Activated naive CD4-positive, alpha-beta T cell treated with anti-CD3 and anti-CD28 coated beads, Interleukin-2, amount 50 U/mL, for 72 hours (primary cell): ENCODE measurements at regions not wholly inside any gene's neighbourhood (a gene's known extent, or its start where the extent isn't known, plus 50 kb on each side); places are given as distances from the start of the nearest gene placed in this dataset.

Experiments used
- ATAC-seq, 2 donors: fragments of 150-1000 bp; cut with Tn5 transposase; 2 replicates each; pipeline ENCODE4 v1.10.0; 2021; ENCODE audit warnings: mild to moderate bottlenecking in 2 of 2, moderate library complexity in 2 of 2
- DNase-seq, 2 donors: peaks; one replicate each; pipeline ENCODE4 v3.0.0; 2021 to 2022; ENCODE audit warnings: low spot score in 2 of 2
- H3K27ac Mint-ChIP-seq, 2 donors: one replicate each; pipeline ENCODE4 v1.8.0; 2022; ENCODE audit warnings: mild to moderate bottlenecking in 2 of 2, mixed read lengths in 2 of 2
- H3K36me3 Mint-ChIP-seq, 2 donors: one replicate each; pipeline ENCODE4 v1.8.0; 2022; ENCODE audit warnings: mixed read lengths in 2 of 2
- H3K9me3 Mint-ChIP-seq, 2 donors: one replicate each; pipeline ENCODE4 v1.8.0; 2022; ENCODE audit warnings: mixed read lengths in 2 of 2

DNA sequence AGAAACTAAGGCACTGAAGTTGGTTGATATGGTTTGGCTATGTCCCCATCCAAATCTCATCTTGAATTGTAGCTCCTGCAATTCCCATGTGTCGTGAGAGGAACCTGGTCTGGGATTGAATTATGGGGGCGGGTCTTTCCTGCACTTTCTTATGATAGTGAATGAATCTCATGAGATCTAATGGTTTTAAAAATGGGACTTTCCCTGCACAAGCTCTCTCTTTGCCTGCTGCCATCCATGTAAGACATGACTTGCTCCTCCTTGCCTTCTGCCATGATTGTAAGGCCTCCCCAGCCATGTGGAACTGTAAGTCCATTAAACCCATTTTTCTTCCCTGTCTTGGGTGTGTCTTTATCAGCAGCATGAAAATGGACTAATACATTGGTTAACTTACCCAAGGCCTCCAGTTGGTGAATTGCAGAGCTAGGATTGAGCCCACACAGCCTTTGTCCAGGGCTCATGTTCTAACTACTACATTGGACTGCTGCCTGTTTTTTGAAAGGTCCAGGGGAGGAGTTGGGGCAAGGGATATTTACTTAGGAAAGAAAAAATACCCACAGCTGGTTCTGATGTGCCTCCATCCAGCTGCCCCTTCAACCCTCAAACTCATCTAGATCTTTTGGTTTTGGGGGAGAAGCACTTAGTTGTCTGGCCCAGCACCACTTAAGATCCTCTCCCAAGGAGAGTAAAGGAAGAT, 107.8 kb upstream of the NAV2 start:
- no peaks in the 10 kb centered on the region for H3K36me3 Mint-ChIP-seq
- DNase-seq (no peak), ATAC-seq (no peak)
- no peak overlapping the region for H3K27ac Mint-ChIP-seq
- peaks cover 7 to 9% of the 10 kb centered on the region in 2 donors for H3K9me3 Mint-ChIP-seq

DNA sequence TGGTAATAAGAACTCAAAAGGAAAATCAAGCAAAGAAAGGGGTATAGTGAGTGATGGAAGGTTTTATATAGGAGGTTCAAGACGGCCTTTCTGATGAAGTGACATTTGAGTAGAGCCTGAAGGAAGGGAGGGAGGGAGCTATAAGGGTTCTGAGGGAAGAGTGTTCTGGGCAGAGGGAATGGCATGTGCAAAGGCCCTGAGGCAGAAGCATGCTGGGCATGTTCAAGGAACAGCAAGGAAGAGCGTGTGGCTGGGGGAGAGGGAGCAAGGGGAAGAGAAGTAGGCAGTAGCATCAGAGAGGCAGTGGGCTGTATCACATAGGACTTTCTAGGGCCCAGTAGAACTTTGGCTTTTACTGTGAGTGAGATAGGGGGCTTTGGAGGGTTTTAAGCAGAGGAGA, 108.9 kb upstream of the NAV2 start:
- H3K36me3 Mint-ChIP-seq: no peaks in the 10 kb centered on the region
- DNase-seq: no peak
- no peak overlapping the region for H3K27ac Mint-ChIP-seq
- peaks cover 7 to 9% of the 10 kb centered on the region in 2 donors for H3K9me3 Mint-ChIP-seq
- no peak for ATAC-seq

DNA sequence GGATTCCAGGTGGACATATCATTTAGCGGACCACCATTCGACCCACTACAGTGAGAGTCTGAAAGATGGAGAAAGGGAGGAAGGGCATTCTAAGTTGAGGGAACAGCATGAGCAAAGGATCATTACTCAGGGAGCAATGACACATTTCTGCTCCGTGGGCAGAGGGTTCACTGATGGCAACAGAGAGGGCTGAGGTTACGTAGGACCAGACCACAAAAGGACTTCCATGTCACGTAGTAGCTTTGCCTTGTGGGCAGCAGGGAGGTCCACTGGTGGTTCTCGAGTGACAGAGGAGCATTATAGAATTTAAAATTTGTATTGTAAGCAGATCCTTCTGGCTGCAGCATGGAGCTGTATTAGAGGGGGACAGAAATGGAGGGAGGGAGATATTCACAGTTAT, 109.7 kb upstream of the NAV2 start:
- no peak for ATAC-seq
- H3K36me3 Mint-ChIP-seq: no peaks in the 10 kb centered on the region
- H3K9me3 Mint-ChIP-seq: peaks cover 7 to 9% of the 10 kb centered on the region in 2 donors
- H3K27ac Mint-ChIP-seq: no peak overlapping the region
- DNase-seq: no peak

DNA sequence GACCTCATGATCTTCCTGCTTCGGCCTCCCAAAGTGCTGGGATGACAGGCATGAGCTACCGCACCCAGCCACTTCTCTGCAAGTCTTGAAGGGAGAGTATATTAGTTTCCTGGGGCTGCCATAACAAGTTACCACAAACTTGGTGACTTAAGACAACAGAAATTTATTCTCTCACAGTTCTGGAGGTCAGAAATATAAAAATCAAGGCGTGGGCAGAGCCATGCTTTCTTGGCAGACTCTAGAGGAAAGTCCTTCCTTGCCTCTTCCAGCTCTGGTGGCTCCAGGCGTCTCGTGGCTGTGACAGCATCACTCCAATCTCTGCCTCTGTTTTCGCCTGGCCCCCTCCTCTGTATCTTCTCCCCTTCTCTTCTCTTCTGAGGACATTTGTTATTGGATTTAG, 110.2 kb upstream of the NAV2 start:
- DNase-seq: no peak
- ATAC-seq: no peak
- no peak overlapping the region for H3K27ac Mint-ChIP-seq
- H3K36me3 Mint-ChIP-seq: no peaks in the 10 kb centered on the region
- H3K9me3 Mint-ChIP-seq: peaks cover 7 to 9% of the 10 kb centered on the region in 2 donors

DNA sequence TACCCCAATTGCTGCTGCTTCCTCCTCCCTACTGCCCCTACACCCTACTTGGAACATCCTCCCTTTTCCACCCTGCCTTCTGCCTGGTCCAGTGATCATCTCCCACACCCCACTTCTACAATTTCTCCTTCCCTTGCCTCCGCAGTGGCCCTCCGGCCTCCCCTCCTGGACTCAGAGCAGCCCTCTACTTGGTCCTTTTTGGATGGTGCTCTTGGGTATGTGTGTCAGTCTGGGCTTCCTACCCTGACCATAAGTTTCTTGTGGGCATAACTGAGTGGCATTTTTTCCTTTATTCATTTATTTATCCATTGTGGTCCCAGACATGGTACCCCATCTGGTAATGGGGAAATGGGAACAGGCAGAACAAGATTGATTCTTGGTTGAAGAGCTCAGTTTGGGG, 111.4 kb upstream of the NAV2 start:
- Mint-ChIP-seq H3K9me3 (peaks cover 7 to 9% of the 10 kb centered on the region in 2 donors), H3K27ac (no peak overlapping the region), H3K36me3 (no peaks in the 10 kb centered on the region)
- ATAC-seq (no peak), DNase-seq (no peak)

DNA sequence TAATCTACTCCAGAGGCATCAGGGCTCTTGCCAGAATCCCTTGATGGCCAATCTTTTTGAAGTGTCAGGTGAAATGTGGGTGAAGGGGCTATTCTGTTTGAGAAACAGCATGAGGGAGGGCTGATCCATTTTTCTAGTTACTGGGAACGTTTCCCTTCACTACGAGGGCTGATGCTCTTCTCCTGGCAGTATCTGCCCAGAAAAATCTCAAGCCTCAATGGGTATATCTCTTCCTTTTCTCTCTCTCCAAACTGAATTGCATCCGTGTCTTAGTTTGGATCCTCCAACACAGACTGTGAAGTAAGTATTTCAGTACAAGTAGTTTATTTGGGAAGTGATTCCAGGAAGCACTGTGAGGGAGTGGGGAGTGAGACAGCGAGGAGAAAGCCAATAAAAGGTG, 113.0 kb upstream of the NAV2 start:
- no peak for DNase-seq
- Mint-ChIP-seq H3K27ac (no peak overlapping the region), H3K36me3 (no peaks in the 10 kb centered on the region), H3K9me3 (peaks cover 7 to 9% of the 10 kb centered on the region in 2 donors)
- ATAC-seq: no peak

DNA sequence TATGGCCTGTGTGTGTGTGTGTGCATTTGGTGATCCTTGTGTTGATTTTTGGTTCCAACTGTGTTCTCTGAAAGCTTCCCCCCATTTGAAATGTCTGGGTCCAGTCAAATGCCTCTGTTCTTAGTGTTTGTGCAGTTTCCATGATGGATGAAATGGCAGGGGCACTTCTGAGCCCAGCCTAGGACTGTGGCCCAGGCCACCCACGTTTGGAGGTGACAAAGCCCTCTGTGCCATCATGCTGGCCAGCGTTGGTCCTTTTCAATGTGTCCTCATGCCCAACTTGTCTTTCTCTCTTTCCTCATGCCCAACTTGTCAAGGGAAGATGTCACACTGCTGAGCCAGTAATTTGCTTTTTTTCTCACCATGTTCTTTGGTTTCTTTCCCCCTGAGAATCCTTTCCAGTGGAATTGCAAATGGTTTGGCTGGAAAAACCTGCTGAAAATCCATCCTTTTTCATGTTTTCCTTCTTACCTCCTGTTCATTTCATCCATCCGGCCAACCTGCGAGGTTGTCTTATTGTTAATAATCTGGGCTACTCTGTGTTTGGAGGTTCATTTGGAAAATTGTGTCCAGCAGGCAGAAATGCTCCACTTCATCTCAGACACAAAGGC, 113.7 kb upstream of the NAV2 start:
- no peak overlapping the region for H3K27ac Mint-ChIP-seq
- DNase-seq (no peak), ATAC-seq (no peak)
- no peaks in the 10 kb centered on the region for H3K36me3 Mint-ChIP-seq
- peaks cover 4 to 5% of the 10 kb centered on the region in 2 donors for H3K9me3 Mint-ChIP-seq

DNA sequence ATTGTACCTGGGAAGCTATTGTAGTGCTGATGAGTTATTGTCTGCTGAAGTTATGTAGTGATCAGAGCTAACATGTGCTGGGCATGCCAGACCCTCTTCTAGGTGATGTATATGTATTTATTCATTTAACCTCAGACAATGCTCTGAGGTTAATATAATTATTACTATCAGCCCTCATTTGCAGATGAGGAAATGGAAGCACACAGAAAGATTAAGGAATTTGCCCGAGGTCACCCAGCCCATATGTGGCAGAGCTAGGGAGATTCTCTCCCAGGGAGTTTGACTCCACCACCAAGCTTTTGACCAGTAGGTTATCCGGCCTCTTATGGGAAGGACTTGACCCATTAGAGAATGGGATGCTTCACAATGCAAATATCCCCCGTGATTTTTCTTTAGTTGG, 114.2 kb upstream of the NAV2 start:
- H3K36me3 Mint-ChIP-seq: no peaks in the 10 kb centered on the region
- ATAC-seq: no peak

DNA sequence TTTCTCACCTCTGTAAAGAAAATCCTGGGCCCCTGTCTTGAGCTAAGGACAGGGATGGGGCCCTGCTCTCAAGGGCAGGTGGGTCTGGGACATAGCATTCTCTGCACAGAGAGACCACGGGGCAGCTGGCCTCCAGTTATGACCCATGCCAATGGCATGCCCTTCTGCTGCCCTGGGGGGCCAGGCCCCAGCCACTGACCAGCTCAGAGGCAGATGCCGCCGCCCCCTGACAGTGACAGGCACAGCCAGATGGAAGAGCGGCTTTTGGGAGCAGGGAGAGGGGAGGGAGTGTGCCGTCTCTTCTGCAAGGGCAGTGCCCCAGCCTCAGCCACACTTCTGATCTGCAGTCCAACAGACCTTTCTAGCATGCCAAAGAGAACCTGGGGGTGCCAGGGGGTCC, 114.8 kb upstream of the NAV2 start:
- H3K27ac Mint-ChIP-seq: no peak overlapping the region
- DNase-seq (no peak), ATAC-seq (no peak)
- no peaks in the 10 kb centered on the region for H3K9me3 Mint-ChIP-seq
- no peaks in the 10 kb centered on the region for H3K36me3 Mint-ChIP-seq

More for the DNA sequence above, 114.2 kb upstream of the NAV2 start:
- Mint-ChIP-seq H3K9me3 (no peaks in the 10 kb centered on the region), H3K27ac (no peak overlapping the region)
- no peak for DNase-seq

DNA sequence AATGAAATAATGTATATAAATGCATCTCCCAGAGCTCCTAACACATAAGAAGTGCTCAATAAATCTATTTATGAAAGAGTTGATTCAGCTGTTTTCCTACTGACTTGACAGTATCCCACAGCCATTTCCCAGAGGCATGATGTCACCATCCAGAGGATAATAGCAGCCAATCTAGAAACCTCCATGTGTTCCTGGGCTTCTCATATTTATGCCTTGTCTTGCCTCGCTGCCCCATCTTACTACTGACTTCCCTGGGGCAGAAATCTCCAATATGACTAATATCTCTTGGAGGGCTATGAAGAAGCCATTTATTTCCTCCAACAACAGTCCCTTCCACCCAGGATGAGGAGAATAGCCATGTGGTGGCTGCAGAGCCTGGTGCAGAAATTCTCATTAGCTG, 115.4 kb upstream of the NAV2 start:
- Mint-ChIP-seq H3K27ac (no peak overlapping the region), H3K9me3 (no peaks in the 10 kb centered on the region), H3K36me3 (no peaks in the 10 kb centered on the region)
- no peak for DNase-seq
- ATAC-seq: no peak

DNA sequence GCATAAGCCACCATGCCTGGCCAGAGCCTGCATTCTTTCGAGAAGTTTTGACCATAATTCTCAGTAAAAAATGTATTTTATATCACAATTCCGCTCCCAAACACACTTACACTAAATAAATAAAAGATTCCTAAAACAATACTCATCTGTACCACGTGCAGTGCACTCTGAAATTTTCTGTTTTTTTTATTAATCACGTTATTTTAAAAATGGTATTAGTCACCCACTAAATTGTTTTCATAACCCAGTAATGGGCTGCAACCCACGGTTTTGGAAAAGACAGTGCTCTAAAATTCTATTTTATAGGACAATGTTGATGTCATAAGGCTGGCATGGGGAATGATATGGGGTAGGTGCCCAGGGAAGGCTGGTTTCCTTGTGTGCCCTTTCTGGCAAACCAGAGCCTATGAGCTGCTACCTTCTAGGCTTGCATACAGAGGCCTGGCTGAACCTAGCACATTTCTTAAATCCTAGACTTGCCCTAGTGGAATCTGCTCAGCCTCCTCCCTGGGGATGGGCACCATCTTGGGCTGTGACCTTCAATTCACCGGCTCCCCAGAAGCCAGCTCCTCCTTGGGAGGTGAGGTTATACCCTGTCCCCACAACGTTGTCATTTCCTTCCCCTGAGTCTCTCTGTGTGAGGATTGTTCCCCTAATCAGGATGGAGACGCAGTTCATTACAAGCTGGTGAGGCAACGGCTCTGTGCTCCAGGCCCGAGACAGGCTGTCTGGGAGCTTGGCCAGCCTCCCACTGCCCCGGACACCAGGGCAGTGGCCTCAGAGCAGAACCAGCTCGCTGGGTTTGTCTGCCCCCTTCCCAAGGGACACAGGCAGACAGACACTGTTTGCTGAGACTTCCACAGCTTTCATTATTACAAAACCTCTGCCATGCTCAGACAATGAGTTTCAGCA, 116.5 kb upstream of the NAV2 start:
- no peaks in the 10 kb centered on the region for H3K9me3 Mint-ChIP-seq
- ATAC-seq (no peak), DNase-seq (no peak)
- H3K27ac Mint-ChIP-seq: no peak overlapping the region
- H3K36me3 Mint-ChIP-seq: no peaks in the 10 kb centered on the region

DNA sequence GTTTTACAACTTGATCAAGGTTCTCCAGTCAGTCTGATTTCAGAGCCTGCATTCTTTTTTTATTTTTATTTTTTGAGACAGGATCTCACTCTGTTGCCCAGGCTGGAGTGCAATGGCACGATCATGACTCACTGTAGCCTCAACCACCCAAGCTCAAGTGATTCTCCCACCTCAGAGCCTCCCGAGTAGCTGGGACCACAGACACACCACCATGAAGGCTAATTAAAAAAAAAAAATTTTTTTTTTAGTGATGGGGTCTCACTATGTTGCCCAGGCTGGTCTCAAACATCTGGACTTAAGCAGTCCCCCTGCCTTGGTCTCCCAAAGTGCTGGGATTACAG, 117.2 kb upstream of the NAV2 start:
- ATAC-seq: no peak
- H3K9me3 Mint-ChIP-seq: no peaks in the 10 kb centered on the region
- H3K27ac Mint-ChIP-seq: no peak overlapping the region
- DNase-seq: no peak
- no peaks in the 10 kb centered on the region for H3K36me3 Mint-ChIP-seq

DNA sequence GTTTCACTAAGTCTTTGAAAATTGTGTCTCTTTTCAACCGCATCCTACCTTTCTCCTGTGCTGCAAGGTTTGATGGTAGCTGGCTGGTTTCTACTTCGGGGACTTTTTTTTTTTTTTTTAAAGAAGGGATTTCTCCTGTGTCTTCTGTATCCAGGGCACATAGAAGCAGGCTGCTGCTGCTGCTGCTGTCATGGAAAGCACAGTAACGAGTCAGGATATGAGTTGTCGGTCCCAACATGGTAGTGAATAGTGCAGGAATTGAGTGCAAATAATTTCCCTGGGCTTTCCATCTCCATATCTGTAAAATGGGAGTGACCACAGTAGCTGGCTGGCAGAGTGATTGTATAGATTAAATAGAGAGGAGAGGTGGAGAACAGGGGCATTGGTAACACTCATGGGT, 118.3 kb upstream of the NAV2 start:
- no peak overlapping the region for H3K27ac Mint-ChIP-seq

DNA sequence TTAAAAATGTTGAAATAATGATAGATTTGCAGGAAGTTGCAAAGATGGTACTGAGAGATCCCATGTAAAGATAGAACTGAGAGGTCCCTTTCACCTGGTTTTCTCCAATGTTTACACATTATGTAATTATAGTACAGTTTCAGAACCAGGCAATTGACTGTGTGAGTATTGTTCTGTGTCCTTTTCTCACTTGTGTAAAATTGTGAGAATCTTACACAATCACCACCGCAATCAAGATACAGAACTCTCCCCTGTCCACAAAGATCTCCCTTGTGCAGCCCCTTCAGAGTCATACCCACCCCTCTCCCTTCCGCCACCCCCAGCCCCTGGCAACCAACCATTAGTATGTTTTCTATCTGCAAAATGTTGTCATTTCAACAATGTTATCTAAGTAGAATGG, 119.8 kb upstream of the NAV2 start:
- Mint-ChIP-seq H3K27ac (no peak overlapping the region), H3K9me3 (no peaks in the 10 kb centered on the region), H3K36me3 (no peaks in the 10 kb centered on the region)
- no peak for ATAC-seq
- DNase-seq: no peak

More for the DNA sequence above, 118.3 kb upstream of the NAV2 start:
- Mint-ChIP-seq H3K36me3 (no peaks in the 10 kb centered on the region), H3K9me3 (no peaks in the 10 kb centered on the region)
- ATAC-seq: no peak
- DNase-seq: no peak

DNA sequence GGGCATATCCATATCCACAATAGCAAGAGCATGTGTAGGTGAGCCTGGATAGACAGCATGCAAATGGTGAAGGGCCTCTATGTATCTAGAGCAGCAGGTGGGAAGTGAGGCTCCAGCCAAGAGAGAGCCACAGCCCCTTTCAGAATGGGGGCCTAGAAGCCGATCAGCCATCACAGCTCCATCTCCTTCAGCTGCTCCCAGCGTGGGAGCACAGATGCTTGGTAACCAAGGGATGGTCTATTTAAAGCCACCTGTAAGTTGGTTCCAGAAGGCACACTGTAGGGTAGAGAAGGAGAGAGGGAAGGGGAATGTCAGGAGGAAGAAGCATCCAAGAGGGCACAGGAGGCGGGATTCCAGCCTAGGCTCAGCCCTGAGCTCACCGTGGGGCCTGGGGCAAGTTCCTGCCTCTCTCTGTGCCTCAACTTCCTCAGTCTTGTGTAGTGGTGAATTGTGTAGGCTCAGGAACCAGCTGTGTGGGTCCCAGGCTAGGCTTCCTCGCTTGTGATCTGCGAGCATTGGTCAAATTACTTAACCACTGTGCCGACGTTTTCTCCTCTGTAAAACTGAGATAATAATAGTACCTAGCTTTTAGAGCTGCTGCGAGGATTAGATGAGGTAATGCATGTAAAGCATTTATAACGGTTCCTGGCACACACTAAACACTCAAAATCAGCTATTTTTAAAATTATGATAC, 122.9 kb upstream of the NAV2 start:
- peak overlapping the region in 1 of 2 donors; percentile 48 for H3K27ac Mint-ChIP-seq
- no peaks in the 10 kb centered on the region for H3K9me3 Mint-ChIP-seq
- ATAC-seq (no peak), DNase-seq (no peak)
- H3K36me3 Mint-ChIP-seq: no peaks in the 10 kb centered on the region

DNA sequence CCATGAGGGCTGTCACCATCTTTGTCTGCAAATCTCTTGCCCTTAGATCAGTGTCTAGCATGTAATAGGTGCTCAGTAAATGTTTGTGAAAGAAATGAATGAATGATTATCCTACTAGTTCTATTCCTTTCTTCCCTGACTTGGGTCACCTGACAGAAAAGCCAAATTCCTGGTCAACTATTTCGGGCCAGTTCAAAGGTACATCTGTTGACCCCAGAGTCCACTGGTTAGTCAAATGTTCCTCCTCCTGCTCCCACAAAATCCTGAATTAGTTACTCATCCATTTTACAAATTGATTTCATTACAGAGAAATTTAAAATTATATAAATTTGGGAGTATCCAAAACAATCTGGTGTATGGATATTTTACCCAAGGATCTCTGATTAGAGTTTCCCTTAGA, 124.7 kb upstream of the NAV2 start:
- ATAC-seq: no peak
- Mint-ChIP-seq H3K9me3 (peaks cover 4 to 6% of the 10 kb centered on the region in 2 donors), H3K36me3 (peaks cover 0 to 8% of the 10 kb centered on the region in 2 donors), H3K27ac (no peak overlapping the region)
- DNase-seq: no peak

DNA sequence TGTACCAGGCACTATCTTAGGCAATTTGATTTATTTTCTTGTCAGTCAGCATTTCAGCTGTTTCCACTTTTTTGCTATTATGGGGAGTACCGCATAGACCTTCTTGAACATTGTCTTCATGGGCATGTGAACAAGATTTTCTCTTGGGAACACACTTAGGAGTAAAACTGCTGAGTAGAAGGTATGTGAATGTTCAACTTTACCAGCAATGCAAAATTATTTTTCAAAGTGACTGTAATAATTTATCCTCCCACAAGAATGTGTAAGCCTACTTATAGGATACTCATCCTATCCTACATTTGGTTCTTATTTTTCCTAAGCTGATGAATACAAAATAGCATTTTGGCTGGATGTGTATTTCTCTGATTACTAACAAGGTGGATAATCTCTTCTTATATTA, 132.0 kb upstream of the NAV2 start:
- Mint-ChIP-seq H3K9me3 (peaks cover 4 to 6% of the 10 kb centered on the region in 2 donors), H3K27ac (no peak overlapping the region), H3K36me3 (peaks cover 0 to 8% of the 10 kb centered on the region in 2 donors)
- no peak for DNase-seq
- no peak for ATAC-seq
